PC-9 (cell line): ENCODE measurements at regions not wholly inside any gene's neighbourhood (a gene's known extent, or its start where the extent isn't known, plus 50 kb on each side); places are given as distances from the start of the nearest gene placed in this dataset.

Experiments
- BruUV-seq: library from RNA; stranded (reverse); fragments of 400-500 nt; replicated peaks from 2 replicates; lab custom pipeline; 2021; lab: Mats Ljungman, UMichigan
- CTCF ChIA-PET: fragments of 300-600 bp; sonication (Branson Sonifier 250); formaldehyde crosslinking; loops from one replicate; lab custom pipeline; 2022; ENCODE audit warnings: antibody characterized with exemption; lab: Charles Lee
- POLR2A ChIA-PET: fragments of 300-600 bp; sonication (Branson Sonifier 250); formaldehyde crosslinking; loops from one replicate; lab custom pipeline; 2022; ENCODE audit warnings: antibody characterized with exemption; ENCODE audit not compliant: unreplicated experiment; lab: Charles Lee
- DNase-seq, 2 experiments: peaks; one replicate each; pipeline versions ENCODE4 v3.0.0 to v3.0.0-alpha.2; 2015 to 2022; ENCODE audit warnings: mixed read lengths in 1 of 2
- H2AFZ ChIP-seq: fragments of 200-600 bp; sonication (generic); 2 replicates; pipeline ENCODE4 v1.8.1; 2017; ENCODE audit warnings: antibody characterized with exemption
- H3F3A ChIP-seq: fragments of 200-600 bp; sonication (generic); 2 replicates; pipeline ENCODE4 v1.8.1; 2017; ENCODE audit warnings: antibody characterized with exemption, mild to moderate bottlenecking, low read depth; ENCODE audit not compliant: insufficient read depth
- H3K27ac ChIP-seq: fragments of 200-600 bp; sonication (generic); 2 replicates; pipeline ENCODE4 v1.6.1; 2016; ENCODE audit warnings: mixed run types
- H3K27me3 ChIP-seq: fragments of 200-600 bp; sonication (generic); 2 replicates; pipeline ENCODE4 v1.6.1; 2016; ENCODE audit warnings: low read depth, mixed run types; ENCODE audit not compliant: insufficient read depth
- H3K36me3 ChIP-seq: fragments of 200-600 bp; sonication (generic); 2 replicates; pipeline ENCODE4 v1.6.1; 2016; ENCODE audit warnings: low read depth, mixed run types
- H3K4me1 ChIP-seq: fragments of 200-600 bp; sonication (generic); replicated peaks from 2 replicates; pipeline ENCODE4 v1.6.1; 2016; ENCODE audit warnings: mixed run types; ENCODE audit not compliant: insufficient read depth
- H3K4me2 ChIP-seq: fragments of 200-600 bp; sonication (generic); 2 replicates; pipeline ENCODE4 v1.6.1; 2017; ENCODE audit warnings: mixed run types
- H3K4me3 ChIP-seq: fragments of 200-600 bp; sonication (generic); 2 replicates; pipeline ENCODE4 v1.6.1; 2016; ENCODE audit warnings: mixed run types
- H3K79me2 ChIP-seq: fragments of 200-600 bp; sonication (generic); 2 replicates; pipeline ENCODE4 v1.6.1; 2017; ENCODE audit warnings: low read depth, mixed run types
- H3K9me2 ChIP-seq: fragments of 200-600 bp; sonication (generic); 2 replicates; pipeline ENCODE4 v1.8.1; 2017; ENCODE audit warnings: mild to moderate bottlenecking; ENCODE audit not compliant: insufficient read depth
- H3K9me3 ChIP-seq: fragments of 200-600 bp; sonication (generic); 2 replicates; pipeline ENCODE4 v1.8.1; 2016; ENCODE audit warnings: low read depth; ENCODE audit not compliant: insufficient read depth
- H4K20me1 ChIP-seq: fragments of 200-600 bp; sonication (generic); 2 replicates; pipeline ENCODE4 v1.8.1; 2017; ENCODE audit not compliant: insufficient read depth
- CTCF ChIP-seq: fragments of 200-600 bp; sonication (generic); conservative IDR thresholded peaks from 2 replicates; pipeline ENCODE4 v1.6.1; 2017; ENCODE audit warnings: mixed run types, antibody characterized with exemption, mild to moderate bottlenecking, moderate library complexity
- EZH2 ChIP-seq: fragments of 200-600 bp; sonication (generic); IDR thresholded peaks from 2 replicates; pipeline ENCODE4 v1.8.0; 2017; ENCODE audit warnings: antibody characterized with exemption, low read depth
- intact Hi-C: fragments of 100-400 bp; cut with micrococcal nuclease; formaldehyde crosslinking; loops from one replicate; pipeline ENCODE4 v1.10.0; 2022; ENCODE audit not compliant: unreplicated experiment

GRCh38 chr7:37524797-37525196 lies 76.1 kb upstream of the ELMO1 start:
- no peak overlapping the region for H3K4me2 ChIP-seq
- H3F3A ChIP-seq: no peaks in the 10 kb centered on the region
- H3K4me3 ChIP-seq: no peak overlapping the region
- POLR2A ChIA-PET: no interaction called here
- no peak overlapping the region for H2AFZ ChIP-seq
- H3K27ac ChIP-seq: no peak overlapping the region
- H3K36me3 ChIP-seq: no peaks in the 10 kb centered on the region
- no peaks in the 10 kb centered on the region for H3K9me3 ChIP-seq
- no TSS peak for BruUV-seq
- no peaks in the 10 kb centered on the region for H3K27me3 ChIP-seq
- H3K79me2 ChIP-seq: no peaks in the 10 kb centered on the region
- intact Hi-C loops: no loop called here
- CTCF ChIA-PET: no interaction called here
- no peaks in the 10 kb centered on the region for H4K20me1 ChIP-seq
- TF ChIP-seq CTCF (no peak), EZH2 (no peak)
- no peaks in the 10 kb centered on the region for H3K4me1 ChIP-seq
- no peak for DNase-seq
- H3K9me2 ChIP-seq: no peaks in the 10 kb centered on the region

- intact Hi-C loops: no loop called here
- POLR2A ChIA-PET: no interaction called here
- TF ChIP-seq EZH2 (no peak), CTCF (no peak)
Observed at GRCh38 chr7:37526623-37527022, 78.0 kb upstream of the ELMO1 start.

GRCh38 chr7:37527109-37527508 lies 78.4 kb upstream of the ELMO1 start:
- intact Hi-C loops: no loop called here
- no peaks in the 10 kb centered on the region for H3K36me3 ChIP-seq
- no peak for DNase-seq
- no peak overlapping the region for H3K4me2 ChIP-seq
- no peaks in the 10 kb centered on the region for H3K27me3 ChIP-seq
- no peaks in the 10 kb centered on the region for H3K4me1 ChIP-seq
- no peaks in the 10 kb centered on the region for H3F3A ChIP-seq
- no peaks in the 10 kb centered on the region for H4K20me1 ChIP-seq
- H3K9me3 ChIP-seq: no peaks in the 10 kb centered on the region
- POLR2A ChIA-PET: no interaction called here
- H2AFZ ChIP-seq: no peak overlapping the region
- CTCF ChIA-PET: no interaction called here
- no peak overlapping the region for H3K27ac ChIP-seq
- no peaks in the 10 kb centered on the region for H3K79me2 ChIP-seq
- BruUV-seq: no TSS peak
- no peaks in the 10 kb centered on the region for H3K9me2 ChIP-seq
- no peak overlapping the region for H3K4me3 ChIP-seq
- TF ChIP-seq EZH2 (no peak), CTCF (no peak)

More at GRCh38 chr7:37526623-37527022, 78.0 kb upstream of the ELMO1 start:
- Histone ChIP-seq H3F3A (no peaks in the 10 kb centered on the region), H3K9me2 (no peaks in the 10 kb centered on the region), H3K27me3 (no peaks in the 10 kb centered on the region), H3K4me2 (no peak overlapping the region), H3K36me3 (no peaks in the 10 kb centered on the region), H2AFZ (no peak overlapping the region), H3K4me1 (no peaks in the 10 kb centered on the region), H3K4me3 (no peak overlapping the region), H4K20me1 (no peaks in the 10 kb centered on the region), H3K79me2 (no peaks in the 10 kb centered on the region), H3K27ac (no peak overlapping the region), H3K9me3 (no peaks in the 10 kb centered on the region)
- no TSS peak for BruUV-seq
- no peak for DNase-seq
- CTCF ChIA-PET: no interaction called here
